Thymus (tissue), 11 donors: ENCODE measurements at regions not wholly inside any gene's neighbourhood (a gene's known extent, or its start where the extent isn't known, plus 50 kb on each side); places are given as distances from the start of the nearest gene placed in this dataset.

Source experiments
- DNase-seq, 9 donors: peaks; one replicate each; pipeline ENCODE4 v3.0.0-alpha.2; 2013; ENCODE audit warnings: low spot score in 9 of 9, low read depth in 6 of 9, missing footprints in 1 of 9
- H3K27ac ChIP-seq, 2 donors: one replicate each; pipeline ENCODE4 v1.5.1; 2013; ENCODE audit warnings: control low read depth in 1 of 2, low read depth in 1 of 2, low read length in 1 of 2, mild to moderate bottlenecking in 1 of 2, moderate library complexity in 1 of 2
- H3K27me3 ChIP-seq, 2 donors: one replicate each; pipeline ENCODE4 v1.5.1; 2013; ENCODE audit warnings: low read length in 1 of 2; ENCODE audit not compliant: control insufficient read depth in 2 of 2, insufficient read depth in 1 of 2
- H3K36me3 ChIP-seq, 2 donors: one replicate each; pipeline ENCODE4 v1.5.1; 2013; ENCODE audit warnings: low read length in 1 of 2, mild to moderate bottlenecking in 1 of 2, moderate library complexity in 1 of 2; ENCODE audit not compliant: control insufficient read depth in 2 of 2, insufficient read depth in 2 of 2
- H3K4me1 ChIP-seq, 2 donors: one replicate each; pipeline ENCODE4 v1.5.1; 2013; ENCODE audit warnings: low read length in 2 of 2; ENCODE audit not compliant: control insufficient read depth in 2 of 2, insufficient read depth in 2 of 2
- H3K4me3 ChIP-seq, 2 donors: one replicate each; pipeline ENCODE4 v1.5.1; 2013; ENCODE audit warnings: low read length in 2 of 2, control low read depth in 1 of 2, mild to moderate bottlenecking in 1 of 2
- H3K9me3 ChIP-seq, 2 donors: one replicate each; pipeline ENCODE4 v1.5.1; 2013; ENCODE audit warnings: low read length in 1 of 2, mild to moderate bottlenecking in 1 of 2; ENCODE audit not compliant: control insufficient read depth in 2 of 2, insufficient read depth in 1 of 2
- WGBS: extraction: QIAGEN DNeasy Blood & Tissue Kit; methylation state at CpG from one replicate; pipeline ENCODE4 v1.1.7; 2013; 5-methylcytosine and 5-hydroxymethylcytosine counted together
- donor health status: healthy.

GRCh38 chr10:25701652-25702051 lies 232.4 kb upstream of the MYO3A start:
- Histone ChIP-seq H3K4me1 (no peaks in the 10 kb centered on the region), H3K36me3 (no peaks in the 10 kb centered on the region), H3K27ac (no peak overlapping the region), H3K4me3 (no peak overlapping the region), H3K9me3 (no peaks in the 10 kb centered on the region), H3K27me3 (no peaks in the 10 kb centered on the region)
- DNase-seq: no peak
- 87% methylated on average over 15 of the region's 15 CpGs for WGBS

- Histone ChIP-seq H3K36me3 (no peaks in the 10 kb centered on the region), H3K4me1 (no peaks in the 10 kb centered on the region), H3K27me3 (no peaks in the 10 kb centered on the region), H3K4me3 (no peak overlapping the region), H3K27ac (no peak overlapping the region), H3K9me3 (no peaks in the 10 kb centered on the region)
- 85% methylated on average over 6 of the region's 6 CpGs for WGBS
- no peak for DNase-seq
Observed at GRCh38 chr10:25704622-25705021, 229.4 kb upstream of the MYO3A start.

- Histone ChIP-seq H3K9me3 (no peaks in the 10 kb centered on the region), H3K27ac (no peak overlapping the region), H3K4me3 (no peak overlapping the region), H3K4me1 (no peaks in the 10 kb centered on the region), H3K36me3 (no peaks in the 10 kb centered on the region), H3K27me3 (no peaks in the 10 kb centered on the region)
- DNase-seq: no peak
- WGBS: 94% methylated on average over 4 of the region's 4 CpGs
Observed at GRCh38 chr10:25707572-25707971, 226.5 kb upstream of the MYO3A start.

- no peaks in the 10 kb centered on the region for H3K36me3 ChIP-seq
- no peak for DNase-seq
- no peaks in the 10 kb centered on the region for H3K9me3 ChIP-seq
- no peaks in the 10 kb centered on the region for H3K27me3 ChIP-seq
- no peak overlapping the region for H3K27ac ChIP-seq
- H3K4me1 ChIP-seq: no peaks in the 10 kb centered on the region
- H3K4me3 ChIP-seq: no peak overlapping the region
- WGBS: 89% methylated on average over 8 of the region's 8 CpGs
Observed at GRCh38 chr10:25707976-25708671, 225.9 kb upstream of the MYO3A start.

GRCh38 chr10:25713894-25714240 lies 220.2 kb upstream of the MYO3A start:
- no peak for DNase-seq
- no peak overlapping the region for H3K27ac ChIP-seq
- no peaks in the 10 kb centered on the region for H3K36me3 ChIP-seq
- H3K9me3 ChIP-seq: no peaks in the 10 kb centered on the region
- H3K4me3 ChIP-seq: no peak overlapping the region
- 90% methylated on average over 3 of the region's 3 CpGs for WGBS
- H3K27me3 ChIP-seq: no peaks in the 10 kb centered on the region
- no peaks in the 10 kb centered on the region for H3K4me1 ChIP-seq

GRCh38 chr10:25724241-25724640 lies 209.8 kb upstream of the MYO3A start:
- Histone ChIP-seq H3K4me3 (no peak overlapping the region), H3K4me1 (no peaks in the 10 kb centered on the region), H3K27me3 (no peaks in the 10 kb centered on the region), H3K36me3 (no peaks in the 10 kb centered on the region), H3K27ac (no peak overlapping the region), H3K9me3 (no peaks in the 10 kb centered on the region)
- WGBS: 100% methylated on average over 1 of the region's 1 CpG
- DNase-seq: no peak

GRCh38 chr10:25725917-25726716 lies 207.9 kb upstream of the MYO3A start:
- Histone ChIP-seq H3K27ac (no peak overlapping the region), H3K4me1 (no peaks in the 10 kb centered on the region), H3K27me3 (no peaks in the 10 kb centered on the region), H3K9me3 (no peaks in the 10 kb centered on the region), H3K4me3 (no peak overlapping the region), H3K36me3 (no peaks in the 10 kb centered on the region)
- peak; percentile 6 to 55 (median 27) for DNase-seq
- 12% methylated on average over 6 of the region's 6 CpGs for WGBS

- WGBS: 99% methylated on average over 4 of the region's 4 CpGs
- Histone ChIP-seq H3K9me3 (no peaks in the 10 kb centered on the region), H3K36me3 (no peaks in the 10 kb centered on the region), H3K27me3 (no peaks in the 10 kb centered on the region), H3K27ac (no peak overlapping the region), H3K4me3 (no peak overlapping the region), H3K4me1 (no peaks in the 10 kb centered on the region)
- no peak for DNase-seq
Observed at GRCh38 chr10:25738776-25739175, 195.3 kb upstream of the MYO3A start.

GRCh38 chr10:25743832-25744231 lies 190.2 kb upstream of the MYO3A start:
- Histone ChIP-seq H3K36me3 (no peaks in the 10 kb centered on the region), H3K27me3 (no peaks in the 10 kb centered on the region), H3K4me3 (no peak overlapping the region), H3K4me1 (no peaks in the 10 kb centered on the region), H3K27ac (no peak overlapping the region), H3K9me3 (no peaks in the 10 kb centered on the region)
- 97% methylated on average over 3 of the region's 3 CpGs for WGBS
- DNase-seq: no peak
